MCF 10A (cell line): ENCODE measurements at regions not wholly inside any gene's neighbourhood (a gene's known extent, or its start where the extent isn't known, plus 50 kb on each side); places are given as distances from the start of the nearest gene placed in this dataset.

Source experiments
- BruUV-seq: library from RNA; stranded (reverse); fragments of 400-500 nt; replicated peaks from 2 replicates; lab custom pipeline; 2021; lab: Mats Ljungman, UMichigan
- CTCF ChIA-PET: fragments of 300-600 bp; sonication (Branson Sonifier 250); formaldehyde crosslinking; extraction: SDS; loops from one replicate; lab custom pipeline; 2021; ENCODE audit warnings: antibody characterized with exemption, inconsistent platforms; lab: Yijun Ruan, JAX
- POLR2A ChIA-PET: fragments of 300-600, 350-650 bp; sonication (Branson Sonifier 250); formaldehyde crosslinking; extraction: SDS; loops from one replicate; lab custom pipeline; 2020; ENCODE audit warnings: antibody characterized with exemption, inconsistent platforms; lab: Yijun Ruan, JAX
- DNase-seq: peaks from one replicate; pipeline ENCODE4 v3.0.0-alpha.2; 2018; ENCODE audit not compliant: unreplicated experiment
- H3K27ac Mint-ChIP-seq: one replicate; pipeline ENCODE4 v1.8.0; 2022; ENCODE audit warnings: mild to moderate bottlenecking, low read depth, mixed read lengths; ENCODE audit not compliant: unreplicated experiment
- H3K27me3 Mint-ChIP-seq: one replicate; pipeline ENCODE4 v1.8.0; 2022; ENCODE audit warnings: mixed read lengths; ENCODE audit not compliant: insufficient read depth, unreplicated experiment
- H3K36me3 Mint-ChIP-seq: one replicate; pipeline ENCODE4 v1.8.0; 2022; ENCODE audit warnings: mild to moderate bottlenecking, moderate library complexity, mixed read lengths; ENCODE audit not compliant: insufficient read depth, unreplicated experiment
- H3K4me1 Mint-ChIP-seq: one replicate; pipeline ENCODE4 v1.8.0; 2022; ENCODE audit warnings: mixed read lengths; ENCODE audit not compliant: insufficient read depth, unreplicated experiment
- H3K4me3 Mint-ChIP-seq: one replicate; pipeline ENCODE4 v1.8.0; 2022; ENCODE audit warnings: mild to moderate bottlenecking, moderate library complexity, mixed read lengths; ENCODE audit not compliant: unreplicated experiment
- H3K9me3 Mint-ChIP-seq: one replicate; pipeline ENCODE4 v1.8.0; 2022; ENCODE audit warnings: mixed read lengths; ENCODE audit not compliant: unreplicated experiment
- CTCF ChIP-seq: fragments of 200-600 bp; IDR thresholded peaks from one replicate; pipeline ENCODE4 v1.8.0; 2022; ENCODE audit warnings: antibody characterized with exemption, mild to moderate bottlenecking; ENCODE audit not compliant: unreplicated experiment
- intact Hi-C: fragments of 100-400 bp; cut with micrococcal nuclease; formaldehyde crosslinking; loops from 2 replicates; pipeline ENCODE4 v1.14.1; 2022

GRCh38 chr10:31582365-31583052 lies 263.5 kb downstream of the ZEB1 start:
- POLR2A ChIA-PET: no interaction called here
- H3K36me3 Mint-ChIP-seq: no peaks in the 10 kb centered on the region
- CTCF ChIA-PET: interaction anchor here (0.6 kb wide), 1 partner anchor 1204 kb away, joined by 3 read pairs; no protein-coding TSS in a partner anchor
- no peak overlapping the region for H3K27ac Mint-ChIP-seq
- H3K9me3 Mint-ChIP-seq: no peaks in the 10 kb centered on the region
- H3K4me3 Mint-ChIP-seq: no peak overlapping the region
- H3K4me1 Mint-ChIP-seq: no peaks in the 10 kb centered on the region
- DNase-seq: peak; percentile 39
- intact Hi-C loops: no loop called here
- TF ChIP-seq CTCF: no peak
- no TSS peak for BruUV-seq
- no peaks in the 10 kb centered on the region for H3K27me3 Mint-ChIP-seq

- BruUV-seq: no TSS peak
- Mint-ChIP-seq H3K27ac (no peak overlapping the region), H3K27me3 (no peaks in the 10 kb centered on the region), H3K36me3 (no peaks in the 10 kb centered on the region), H3K9me3 (no peaks in the 10 kb centered on the region), H3K4me1 (no peaks in the 10 kb centered on the region), H3K4me3 (no peak overlapping the region)
- TF ChIP-seq CTCF: no peak
- DNase-seq: peak; percentile 4
- intact Hi-C loops: no loop called here
- ChIA-PET CTCF (interaction anchor here (0.5 to 2.0 kb wide), 3 partner anchors 9 to 1203 kb away, joined by 3 to 4 read pairs (median 4); no protein-coding TSS in a partner anchor), POLR2A (no interaction called here)
Measured at GRCh38 chr10:31581741-31582323, 262.8 kb downstream of the ZEB1 start.

GRCh38 chr10:31580646-31581045 lies 261.6 kb downstream of the ZEB1 start:
- Mint-ChIP-seq H3K36me3 (no peaks in the 10 kb centered on the region), H3K27ac (no peak overlapping the region), H3K4me3 (no peak overlapping the region), H3K27me3 (no peaks in the 10 kb centered on the region), H3K9me3 (no peaks in the 10 kb centered on the region), H3K4me1 (no peaks in the 10 kb centered on the region)
- no peak for TF ChIP-seq CTCF
- CTCF ChIA-PET: interaction anchor here (0.6 to 2.0 kb wide), 3 partner anchors 13 to 316 kb away, joined by 3 to 4 read pairs (median 4); no protein-coding TSS in a partner anchor
- no TSS peak for BruUV-seq
- intact Hi-C loops: no loop called here
- DNase-seq: no peak
- POLR2A ChIA-PET: no interaction called here
